Calu3 (cell line): ENCODE measurements at regions not wholly inside any gene's neighbourhood (a gene's known extent, or its start where the extent isn't known, plus 50 kb on each side); places are given as distances from the start of the nearest gene placed in this dataset.
A peak's percentile ranks its signal among the peaks of the same experiment; 100 is the strongest.

Experiments used
- BruUV-seq: library from RNA; stranded (reverse); fragments of 400-500 nt; replicated peaks from 2 replicates; lab custom pipeline; 2021; lab: Mats Ljungman, UMichigan
- CTCF ChIA-PET: fragments of 300-600 bp; sonication (Branson Sonifier 250); formaldehyde crosslinking; loops from one replicate; lab custom pipeline; 2022; ENCODE audit warnings: antibody characterized with exemption; lab: Charles Lee
- DNase-seq: peaks from one replicate; pipeline ENCODE4 v3.0.0; 2022
- H3K27ac Mint-ChIP-seq: one replicate; pipeline ENCODE4 v1.8.0; 2022; ENCODE audit warnings: mixed read lengths; ENCODE audit not compliant: unreplicated experiment
- H3K27me3 Mint-ChIP-seq: one replicate; pipeline ENCODE4 v1.8.0; 2022; ENCODE audit warnings: mixed read lengths; ENCODE audit not compliant: unreplicated experiment
- H3K36me3 Mint-ChIP-seq: one replicate; pipeline ENCODE4 v1.8.0; 2022; ENCODE audit warnings: mild to moderate bottlenecking, moderate library complexity, mixed read lengths; ENCODE audit not compliant: insufficient read depth, unreplicated experiment
- H3K4me1 Mint-ChIP-seq: one replicate; pipeline ENCODE4 v1.8.0; 2022; ENCODE audit warnings: mild to moderate bottlenecking, low read depth, mixed read lengths; ENCODE audit not compliant: unreplicated experiment
- H3K4me3 Mint-ChIP-seq: one replicate; pipeline ENCODE4 v1.8.0; 2022; ENCODE audit warnings: mild to moderate bottlenecking, low read depth, moderate library complexity, mixed read lengths; ENCODE audit not compliant: unreplicated experiment
- H3K9me3 Mint-ChIP-seq: one replicate; pipeline ENCODE4 v1.8.0; 2022; ENCODE audit warnings: low read depth, mixed read lengths; ENCODE audit not compliant: unreplicated experiment
- intact Hi-C: fragments of 100-400 bp; cut with micrococcal nuclease; formaldehyde crosslinking; loops from one replicate; pipeline ENCODE4 v1.10.0; 2022; ENCODE audit not compliant: unreplicated experiment
- TF ChIP-seq, protein P1 (sequence below): fragments of 200-600 bp; IDR thresholded peaks from one replicate; pipeline ENCODE4 v1.8.0; 2022; ENCODE audit warnings: antibody characterized with exemption; ENCODE audit not compliant: unreplicated experiment

DNA sequence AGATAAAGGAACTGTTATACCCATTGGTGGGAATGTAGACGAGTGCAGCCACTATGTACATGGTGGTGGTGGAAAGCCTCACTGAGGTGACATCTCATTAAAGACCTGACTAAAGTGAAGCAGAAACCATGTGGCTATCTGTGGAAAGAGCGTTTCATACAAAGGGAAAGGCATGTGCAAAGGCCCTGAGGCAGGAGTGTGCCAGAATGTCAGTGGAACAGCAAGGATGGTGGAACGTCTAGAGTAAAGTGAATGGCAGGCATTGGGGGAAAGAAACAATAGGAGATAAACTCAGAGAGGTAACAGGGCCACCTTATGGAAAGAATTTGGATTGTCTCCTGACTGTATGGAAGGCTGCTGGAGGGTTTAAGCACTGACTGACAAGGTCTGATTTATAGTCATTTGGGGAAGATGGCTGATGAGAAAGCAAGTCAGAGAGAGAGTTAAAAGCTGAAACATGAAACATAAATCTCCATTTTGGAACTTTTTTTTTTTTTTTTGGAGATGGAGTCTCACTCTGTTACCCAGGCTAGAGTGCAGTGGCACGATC lies 245.7 kb downstream of the STK31 start:
- H3K9me3 Mint-ChIP-seq = peaks cover 3% of the 10 kb centered on the region
- CTCF ChIA-PET = interaction anchor here (1.0 kb wide), 1 partner anchor 17 kb away, joined by 3 read pairs; no protein-coding TSS in a partner anchor
- TF ChIP-seq, protein P1, sequence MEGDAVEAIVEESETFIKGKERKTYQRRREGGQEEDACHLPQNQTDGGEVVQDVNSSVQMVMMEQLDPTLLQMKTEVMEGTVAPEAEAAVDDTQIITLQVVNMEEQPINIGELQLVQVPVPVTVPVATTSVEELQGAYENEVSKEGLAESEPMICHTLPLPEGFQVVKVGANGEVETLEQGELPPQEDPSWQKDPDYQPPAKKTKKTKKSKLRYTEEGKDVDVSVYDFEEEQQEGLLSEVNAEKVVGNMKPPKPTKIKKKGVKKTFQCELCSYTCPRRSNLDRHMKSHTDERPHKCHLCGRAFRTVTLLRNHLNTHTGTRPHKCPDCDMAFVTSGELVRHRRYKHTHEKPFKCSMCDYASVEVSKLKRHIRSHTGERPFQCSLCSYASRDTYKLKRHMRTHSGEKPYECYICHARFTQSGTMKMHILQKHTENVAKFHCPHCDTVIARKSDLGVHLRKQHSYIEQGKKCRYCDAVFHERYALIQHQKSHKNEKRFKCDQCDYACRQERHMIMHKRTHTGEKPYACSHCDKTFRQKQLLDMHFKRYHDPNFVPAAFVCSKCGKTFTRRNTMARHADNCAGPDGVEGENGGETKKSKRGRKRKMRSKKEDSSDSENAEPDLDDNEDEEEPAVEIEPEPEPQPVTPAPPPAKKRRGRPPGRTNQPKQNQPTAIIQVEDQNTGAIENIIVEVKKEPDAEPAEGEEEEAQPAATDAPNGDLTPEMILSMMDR = no peak

DNA sequence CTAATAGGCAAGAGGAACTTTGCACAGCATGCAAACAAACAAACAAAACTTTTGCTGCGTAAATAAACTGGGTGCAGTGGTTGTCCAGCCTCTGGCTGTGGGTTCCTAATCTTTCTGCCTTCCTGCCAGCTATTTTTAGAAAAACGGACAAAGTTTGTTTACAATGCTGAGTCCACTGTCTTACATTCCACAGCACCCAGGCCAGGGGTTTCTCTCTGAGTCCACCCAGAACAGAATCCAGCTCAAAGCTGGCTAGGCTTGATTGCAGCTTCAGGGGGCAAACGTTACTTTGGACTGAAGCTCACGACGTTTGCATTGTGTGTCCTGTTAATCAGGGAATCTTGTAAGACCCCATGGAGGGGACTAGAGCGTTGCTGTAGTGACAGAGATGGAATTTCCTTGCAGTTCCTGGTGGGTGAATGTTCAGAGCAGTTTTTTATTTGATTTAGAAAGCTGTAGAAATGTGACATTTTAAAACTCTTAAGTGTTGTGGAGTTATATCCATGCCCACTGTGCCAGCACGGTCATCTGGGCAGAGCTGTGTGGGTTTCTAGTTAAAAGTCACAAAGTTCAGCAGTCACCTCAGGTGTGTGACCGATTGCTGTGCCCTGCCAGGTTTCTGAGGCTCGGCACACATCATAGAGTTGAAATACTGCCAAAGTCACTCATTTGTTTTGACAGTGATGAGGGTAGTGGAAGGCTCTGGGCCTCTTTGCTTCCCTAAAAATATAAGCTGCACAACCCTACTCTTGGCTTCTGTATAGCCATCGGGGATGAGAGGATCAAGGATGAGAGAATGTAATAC lies 247.0 kb downstream of the STK31 start:
- peaks cover 36% of the 10 kb centered on the region for H3K27me3 Mint-ChIP-seq
- H3K9me3 Mint-ChIP-seq = peaks cover 3% of the 10 kb centered on the region
- no TSS peak for BruUV-seq
- TF ChIP-seq, protein P1 = no peak
- H3K36me3 Mint-ChIP-seq = no peaks in the 10 kb centered on the region
- intact Hi-C loops = no loop called here
- H3K27ac Mint-ChIP-seq = no peak overlapping the region
- CTCF ChIA-PET = interaction anchor here (0.6 to 1.0 kb wide), 4 partner anchors 11 to 181 kb away, joined by 3 to 6 read pairs (median 3); no protein-coding TSS in a partner anchor
- H3K4me1 Mint-ChIP-seq = peaks cover 27% of the 10 kb centered on the region
- no peak for DNase-seq
- H3K4me3 Mint-ChIP-seq = no peak overlapping the region

More for the DNA sequence above, 245.7 kb downstream of the STK31 start:
- Mint-ChIP-seq H3K4me3 (no peak overlapping the region), H3K4me1 (peaks cover 27% of the 10 kb centered on the region), H3K36me3 (no peaks in the 10 kb centered on the region), H3K27me3 (peaks cover 23% of the 10 kb centered on the region), H3K27ac (peak overlapping the region; percentile 7)
- intact Hi-C loops = no loop called here
- BruUV-seq = no TSS peak
- no peak for DNase-seq

DNA sequence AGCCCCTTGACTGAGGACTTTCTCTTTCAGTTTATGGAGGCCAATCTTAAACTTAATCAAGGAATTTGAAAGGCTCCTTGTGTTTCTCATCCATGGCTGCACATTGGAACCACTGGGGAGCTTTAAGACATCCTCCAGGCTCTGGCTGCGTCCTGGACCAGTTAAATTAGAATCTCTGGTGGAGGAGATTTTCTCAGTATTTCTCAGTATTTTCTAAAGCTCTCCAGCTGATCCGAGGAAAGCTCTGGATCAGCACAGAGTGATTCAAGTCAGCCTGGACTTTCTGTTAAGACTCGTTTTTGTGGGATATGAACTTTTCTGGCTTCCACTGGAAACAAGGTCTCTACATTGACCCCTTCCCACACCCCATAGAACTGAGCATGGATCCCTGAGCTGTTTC lies 249.8 kb downstream of the STK31 start:
- no peaks in the 10 kb centered on the region for H3K36me3 Mint-ChIP-seq
- peaks cover 22% of the 10 kb centered on the region for H3K4me1 Mint-ChIP-seq
- DNase-seq = no peak
- CTCF ChIA-PET = no interaction called here
- no peak overlapping the region for H3K4me3 Mint-ChIP-seq
- intact Hi-C loops = no loop called here
- TF ChIP-seq, protein P1 = no peak
- H3K27me3 Mint-ChIP-seq = peaks cover 53% of the 10 kb centered on the region
- BruUV-seq = no TSS peak
- H3K27ac Mint-ChIP-seq = no peak overlapping the region
- H3K9me3 Mint-ChIP-seq = peaks cover 3% of the 10 kb centered on the region

DNA sequence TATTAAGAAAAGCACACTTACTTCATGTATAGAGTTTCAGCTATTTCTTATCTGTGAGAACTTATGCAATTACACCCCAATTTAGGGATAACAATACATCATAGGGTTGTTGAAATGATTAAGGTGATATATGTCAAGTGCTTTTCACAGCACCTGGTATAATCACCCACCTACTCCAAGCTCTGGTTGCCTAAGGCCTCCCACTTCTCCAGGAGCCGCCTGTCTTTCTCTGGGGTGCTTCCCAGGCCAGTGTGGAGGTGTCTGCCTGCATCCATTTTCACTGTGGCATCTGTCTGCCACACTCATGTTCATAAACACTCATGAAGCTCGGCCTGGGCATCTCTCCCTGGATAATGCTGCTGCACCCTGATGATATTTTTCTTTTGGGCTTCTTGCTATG lies 250.3 kb downstream of the STK31 start:
- intact Hi-C loops = no loop called here
- TF ChIP-seq, protein P1 = no peak
- no peak overlapping the region for H3K27ac Mint-ChIP-seq
- H3K27me3 Mint-ChIP-seq = peaks cover 48% of the 10 kb centered on the region
- DNase-seq = no peak
- CTCF ChIA-PET = no interaction called here
- BruUV-seq = no TSS peak
- no peaks in the 10 kb centered on the region for H3K36me3 Mint-ChIP-seq
- H3K9me3 Mint-ChIP-seq = peaks cover 2% of the 10 kb centered on the region
- peaks cover 17% of the 10 kb centered on the region for H3K4me1 Mint-ChIP-seq
- H3K4me3 Mint-ChIP-seq = no peak overlapping the region
